Osteoblast (primary cell): ENCODE measurements at regions not wholly inside any gene's neighbourhood (a gene's known extent, or its start where the extent isn't known, plus 50 kb on each side); places are given as distances from the start of the nearest gene placed in this dataset.

Experiments used
- DNase-seq: peaks from one replicate; pipeline ENCODE4 v3.0.0; 2011; ENCODE audit warnings: low spot score, mixed read lengths; ENCODE audit not compliant: insufficient read length; ENCODE audit errors: missing footprints
- H2AFZ ChIP-seq: 2 replicates; pipeline ENCODE4 v1.6.0; 2011; ENCODE audit warnings: mild to moderate bottlenecking, low read length
- H3K27ac ChIP-seq: 2 replicates; pipeline ENCODE4 v1.5.1; 2011; ENCODE audit warnings: mild to moderate bottlenecking, low read depth, low read length, moderate library complexity
- H3K27me3 ChIP-seq: 2 replicates; pipeline ENCODE4 v1.6.0; 2012; ENCODE audit warnings: mild to moderate bottlenecking, control low read depth, inconsistent platforms, low read length, moderate library complexity; ENCODE audit not compliant: insufficient read depth
- H3K36me3 ChIP-seq: 2 replicates; pipeline ENCODE4 v1.5.1; 2011; ENCODE audit warnings: mild to moderate bottlenecking, low read length, control low read depth, moderate library complexity; ENCODE audit not compliant: insufficient read depth
- H3K4me1 ChIP-seq: 2 replicates; pipeline ENCODE4 v1.5.1; 2011; ENCODE audit warnings: mild to moderate bottlenecking, low read length, control low read depth, moderate library complexity; ENCODE audit not compliant: insufficient read depth
- H3K4me2 ChIP-seq: 2 replicates; pipeline ENCODE4 v1.6.0; 2011; ENCODE audit warnings: mild to moderate bottlenecking, low read length; ENCODE audit not compliant: insufficient read depth
- H3K4me3 ChIP-seq: fragments of 200-600 bp; sonication (generic); 3 replicates; pipeline ENCODE4 v1.5.1; 2012; ENCODE audit warnings: mild to moderate bottlenecking, low read length, inconsistent platforms; ENCODE audit not compliant: insufficient read depth
- H3K79me2 ChIP-seq: 2 replicates; pipeline ENCODE4 v1.6.0; 2012; ENCODE audit warnings: mild to moderate bottlenecking, low read length, control low read depth, inconsistent platforms; ENCODE audit not compliant: insufficient read depth
- H3K9me3 ChIP-seq: 2 replicates; pipeline ENCODE4 v1.5.1; 2011; ENCODE audit warnings: low read depth, low read length, control low read depth
- H4K20me1 ChIP-seq: 2 replicates; pipeline ENCODE4 v1.6.0; 2012; ENCODE audit warnings: mild to moderate bottlenecking, low read length, control low read depth; ENCODE audit not compliant: insufficient read depth
- TF ChIP-seq, protein P1 (sequence below): IDR thresholded peaks from 2 replicates; pipeline ENCODE4 v1.5.1; 2011; ENCODE audit warnings: mild to moderate bottlenecking, low read depth, low read length, moderate library complexity; ENCODE audit errors: extremely low read depth

DNA sequence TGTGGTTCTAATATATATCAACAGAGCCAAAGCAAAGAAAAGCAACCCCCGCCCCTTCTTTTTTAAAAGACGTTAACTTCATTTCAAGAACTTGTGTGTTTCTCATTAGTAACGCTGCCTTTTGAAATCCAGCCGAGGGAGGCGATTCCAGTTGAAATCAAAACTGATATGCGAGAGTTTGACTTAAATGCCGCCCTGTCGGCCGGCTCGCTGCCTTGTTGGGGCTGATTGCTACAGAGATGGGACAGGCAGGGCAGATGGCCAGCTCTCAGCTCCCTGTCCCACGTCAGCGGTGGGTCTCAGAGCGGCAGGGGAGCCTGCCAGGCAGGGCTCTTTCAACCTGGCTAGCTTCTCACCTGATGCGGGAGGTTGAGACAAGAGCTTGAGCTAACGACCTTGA is 51.9 kb upstream of the ALX4 start:
- no peak for DNase-seq
- H3K4me2 ChIP-seq: no peak overlapping the region
- H2AFZ ChIP-seq: no peak overlapping the region
- peaks cover 43% of the 10 kb centered on the region for H3K27me3 ChIP-seq
- H3K36me3 ChIP-seq: no peaks in the 10 kb centered on the region
- no peak overlapping the region for H3K27ac ChIP-seq
- no peaks in the 10 kb centered on the region for H3K9me3 ChIP-seq
- no peak overlapping the region for H3K4me3 ChIP-seq
- no peaks in the 10 kb centered on the region for H3K4me1 ChIP-seq
- H3K79me2 ChIP-seq: no peaks in the 10 kb centered on the region
- TF ChIP-seq, protein P1, sequence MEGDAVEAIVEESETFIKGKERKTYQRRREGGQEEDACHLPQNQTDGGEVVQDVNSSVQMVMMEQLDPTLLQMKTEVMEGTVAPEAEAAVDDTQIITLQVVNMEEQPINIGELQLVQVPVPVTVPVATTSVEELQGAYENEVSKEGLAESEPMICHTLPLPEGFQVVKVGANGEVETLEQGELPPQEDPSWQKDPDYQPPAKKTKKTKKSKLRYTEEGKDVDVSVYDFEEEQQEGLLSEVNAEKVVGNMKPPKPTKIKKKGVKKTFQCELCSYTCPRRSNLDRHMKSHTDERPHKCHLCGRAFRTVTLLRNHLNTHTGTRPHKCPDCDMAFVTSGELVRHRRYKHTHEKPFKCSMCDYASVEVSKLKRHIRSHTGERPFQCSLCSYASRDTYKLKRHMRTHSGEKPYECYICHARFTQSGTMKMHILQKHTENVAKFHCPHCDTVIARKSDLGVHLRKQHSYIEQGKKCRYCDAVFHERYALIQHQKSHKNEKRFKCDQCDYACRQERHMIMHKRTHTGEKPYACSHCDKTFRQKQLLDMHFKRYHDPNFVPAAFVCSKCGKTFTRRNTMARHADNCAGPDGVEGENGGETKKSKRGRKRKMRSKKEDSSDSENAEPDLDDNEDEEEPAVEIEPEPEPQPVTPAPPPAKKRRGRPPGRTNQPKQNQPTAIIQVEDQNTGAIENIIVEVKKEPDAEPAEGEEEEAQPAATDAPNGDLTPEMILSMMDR: no peak
- H4K20me1 ChIP-seq: no peaks in the 10 kb centered on the region

DNA sequence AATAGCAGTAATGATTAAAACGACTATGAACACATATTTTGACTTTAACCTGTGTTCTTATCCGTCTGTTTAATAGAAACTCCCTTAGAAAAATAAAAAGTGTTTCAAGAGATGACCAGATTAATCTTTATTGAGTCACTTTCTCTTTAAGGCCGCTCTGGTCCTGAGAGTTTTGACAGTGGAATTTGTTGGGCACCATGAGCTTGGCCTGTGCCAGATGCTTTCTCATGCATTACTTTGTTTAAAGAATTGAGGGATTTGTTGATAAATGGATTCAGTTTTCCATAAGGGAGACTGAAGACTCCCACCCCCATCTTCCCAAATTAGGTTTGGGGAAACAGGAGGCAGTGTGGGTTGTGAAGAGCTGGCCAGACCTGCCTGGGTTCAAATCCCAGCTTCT is 53.2 kb upstream of the ALX4 start:
- Histone ChIP-seq H2AFZ (no peak overlapping the region), H3K79me2 (no peaks in the 10 kb centered on the region), H4K20me1 (no peaks in the 10 kb centered on the region), H3K4me3 (no peak overlapping the region), H3K36me3 (no peaks in the 10 kb centered on the region), H3K4me2 (no peak overlapping the region), H3K27ac (no peak overlapping the region), H3K4me1 (no peaks in the 10 kb centered on the region), H3K9me3 (no peaks in the 10 kb centered on the region), H3K27me3 (peaks cover 38% of the 10 kb centered on the region)
- DNase-seq: no peak
- TF ChIP-seq, protein P1: no peak

DNA sequence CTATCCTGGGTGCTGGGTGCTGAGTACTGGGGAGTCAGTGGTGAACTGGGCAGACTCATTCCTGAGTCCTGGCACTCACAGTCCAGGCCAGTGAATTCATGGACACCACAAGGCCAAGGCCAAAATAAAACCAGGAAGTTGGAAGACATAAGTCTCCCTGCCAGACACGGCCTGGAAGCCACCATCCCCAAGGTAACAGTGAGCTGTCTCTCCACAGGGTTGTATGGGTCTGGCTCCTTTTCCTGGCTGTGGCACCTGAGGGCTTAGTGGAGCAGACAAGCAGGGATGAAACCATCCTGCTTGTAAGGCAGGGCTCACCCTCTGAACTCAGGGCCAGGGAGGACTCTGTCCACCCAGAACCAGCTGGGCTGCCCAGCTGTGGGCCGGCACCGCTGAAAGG is 54.7 kb upstream of the ALX4 start:
- TF ChIP-seq, protein P1: no peak
- H3K27me3 ChIP-seq: peaks cover 34% of the 10 kb centered on the region
- H4K20me1 ChIP-seq: no peaks in the 10 kb centered on the region
- no peak overlapping the region for H3K27ac ChIP-seq
- DNase-seq: no peak
- no peaks in the 10 kb centered on the region for H3K79me2 ChIP-seq
- no peak overlapping the region for H3K4me3 ChIP-seq
- no peaks in the 10 kb centered on the region for H3K9me3 ChIP-seq
- H3K36me3 ChIP-seq: no peaks in the 10 kb centered on the region
- no peak overlapping the region for H3K4me2 ChIP-seq
- H3K4me1 ChIP-seq: no peaks in the 10 kb centered on the region
- no peak overlapping the region for H2AFZ ChIP-seq

DNA sequence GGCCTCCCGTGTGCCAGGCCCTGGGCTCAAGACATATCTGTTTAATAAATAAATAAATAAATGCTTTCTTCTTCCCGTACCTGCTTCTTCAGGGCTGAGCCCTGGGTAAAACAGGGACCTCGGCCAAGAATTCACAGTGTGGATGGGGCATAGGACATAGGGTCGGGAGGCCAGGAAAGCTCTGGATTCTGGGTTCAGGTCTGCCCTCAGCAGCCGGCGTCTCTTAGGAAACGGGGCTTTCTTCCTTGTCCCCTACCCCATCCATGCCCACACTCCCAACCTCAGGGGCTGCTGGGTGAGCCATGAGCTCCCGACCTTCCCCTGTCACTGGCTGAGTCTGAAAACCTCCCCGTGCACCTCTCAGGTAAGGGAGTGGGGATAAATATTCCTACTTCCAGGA is 55.7 kb upstream of the ALX4 start:
- peaks cover 30% of the 10 kb centered on the region for H3K27me3 ChIP-seq
- no peaks in the 10 kb centered on the region for H3K36me3 ChIP-seq
- no peaks in the 10 kb centered on the region for H3K79me2 ChIP-seq
- H3K4me1 ChIP-seq: no peaks in the 10 kb centered on the region
- H3K27ac ChIP-seq: no peak overlapping the region
- no peak overlapping the region for H2AFZ ChIP-seq
- H3K4me2 ChIP-seq: no peak overlapping the region
- H3K9me3 ChIP-seq: no peaks in the 10 kb centered on the region
- peak; percentile 69 for DNase-seq
- no peak overlapping the region for H3K4me3 ChIP-seq
- TF ChIP-seq, protein P1: no peak
- H4K20me1 ChIP-seq: no peaks in the 10 kb centered on the region
